Fibroblast of peridontal ligament (primary cell): ENCODE measurements at regions not wholly inside any gene's neighbourhood (a gene's known extent, or its start where the extent isn't known, plus 50 kb on each side); places are given as distances from the start of the nearest gene placed in this dataset.
"Not testable (repeated sequence)": the region's sequence is repeated elsewhere in the genome, so short reads cannot be mapped to it uniquely, and the experiment has no call there.

Source experiments
- DNase-seq: peaks from one replicate; pipeline ENCODE4 v3.0.0-alpha.2; 2010; ENCODE audit errors: extremely low read depth

DNA sequence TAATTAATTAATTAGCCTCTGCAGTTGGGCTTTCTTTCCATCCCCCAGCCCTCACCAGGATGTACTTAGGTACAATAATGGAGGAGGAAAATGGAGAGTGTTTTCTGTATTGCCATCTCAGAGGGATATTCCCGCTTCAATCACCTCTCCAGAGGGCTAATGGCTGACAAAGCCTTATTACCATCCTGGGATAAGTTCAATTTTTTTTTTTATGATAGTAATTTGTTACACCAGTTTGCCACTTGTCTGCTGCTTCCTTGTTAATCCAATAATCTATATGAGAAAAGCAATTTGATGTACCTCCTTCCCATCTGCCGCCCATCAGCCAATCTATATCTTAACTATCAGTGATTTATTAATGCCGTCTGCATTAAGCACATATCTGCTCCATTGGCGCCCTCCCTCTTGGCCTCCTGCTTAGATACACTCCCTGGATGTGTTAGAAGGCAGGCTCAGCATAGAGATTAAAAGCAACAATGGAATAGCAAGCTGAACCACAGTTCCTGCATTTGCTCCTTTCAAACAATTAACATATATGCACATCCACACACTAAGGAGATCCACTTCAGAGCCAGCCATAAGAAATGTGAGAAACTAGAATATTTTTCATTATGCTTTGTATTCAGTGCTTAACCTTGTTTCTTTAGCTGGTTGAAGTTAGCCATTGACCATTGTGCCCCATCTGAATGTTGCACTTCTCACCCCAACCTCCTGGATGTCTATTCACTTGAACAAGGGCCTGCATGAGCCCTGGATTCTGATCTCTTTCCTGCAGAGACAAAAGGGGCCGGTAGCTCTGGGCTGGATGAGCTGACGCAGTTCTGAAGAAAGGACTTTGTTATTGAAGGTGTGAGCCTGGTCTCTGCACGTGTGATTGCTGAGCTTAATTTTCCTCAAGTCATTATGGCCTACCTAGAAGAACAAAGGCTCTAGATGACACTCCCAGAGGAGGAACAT, 237.3 kb upstream of the GAP43 start:
- DNase-seq: no peak

DNA sequence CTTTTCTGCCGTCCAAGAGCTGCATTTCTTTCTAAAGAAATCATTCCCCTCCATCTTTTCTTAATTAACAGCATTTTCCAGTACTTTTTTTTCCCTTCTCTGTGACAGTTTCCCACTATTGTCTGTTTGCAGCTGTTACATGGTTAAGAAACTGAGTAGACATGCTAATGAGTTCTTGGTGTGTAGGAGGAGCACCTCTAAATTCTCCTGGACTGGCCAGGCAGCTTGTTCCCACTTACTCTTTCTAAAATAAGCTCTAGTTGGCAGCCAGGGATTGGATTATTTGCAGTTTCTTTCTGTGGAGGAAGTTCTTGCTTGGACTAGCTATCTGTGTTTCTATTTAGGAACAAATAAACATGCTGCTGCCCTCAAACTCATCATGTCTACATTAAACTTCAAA, 235.1 kb upstream of the GAP43 start:
- DNase-seq: peak; percentile 56

DNA sequence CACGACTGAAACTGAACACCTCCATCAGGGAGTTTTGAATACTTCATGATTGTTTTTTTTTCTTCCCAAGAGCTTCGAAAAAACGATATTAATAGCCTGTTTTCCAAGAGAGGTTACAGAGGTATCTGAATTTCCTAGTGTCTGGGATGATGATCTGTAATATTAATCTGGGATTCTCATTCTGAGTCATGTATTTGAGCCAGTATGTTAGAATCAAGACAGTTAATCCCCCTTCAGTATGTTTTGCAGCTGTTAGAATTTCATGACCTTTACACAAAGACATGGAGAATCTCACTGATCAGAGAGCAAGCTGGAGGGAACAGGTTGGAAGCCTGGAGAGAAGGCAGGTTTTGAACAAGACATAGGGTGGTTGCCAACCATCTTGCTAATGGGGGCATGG, 234.5 kb upstream of the GAP43 start:
- no peak for DNase-seq

DNA sequence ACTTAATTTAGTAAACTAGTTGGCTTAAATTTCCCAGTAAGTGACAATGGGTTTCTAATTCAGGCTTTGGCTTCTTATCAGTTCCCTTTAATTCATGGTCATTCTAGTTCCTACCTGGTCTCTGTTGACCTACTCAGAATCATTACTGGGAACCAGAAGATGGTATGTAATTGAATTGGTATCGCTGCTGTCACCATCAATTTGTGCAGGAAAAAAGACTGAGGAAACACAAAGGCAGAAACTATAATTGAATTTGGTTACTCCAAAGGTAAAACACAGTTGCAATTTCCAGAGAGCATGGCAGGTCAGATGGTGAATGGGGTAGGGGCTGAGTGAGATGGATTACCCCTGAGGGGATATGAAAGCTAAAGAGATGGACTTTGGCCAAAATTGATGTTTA, 226.5 kb upstream of the GAP43 start:
- no peak for DNase-seq

DNA sequence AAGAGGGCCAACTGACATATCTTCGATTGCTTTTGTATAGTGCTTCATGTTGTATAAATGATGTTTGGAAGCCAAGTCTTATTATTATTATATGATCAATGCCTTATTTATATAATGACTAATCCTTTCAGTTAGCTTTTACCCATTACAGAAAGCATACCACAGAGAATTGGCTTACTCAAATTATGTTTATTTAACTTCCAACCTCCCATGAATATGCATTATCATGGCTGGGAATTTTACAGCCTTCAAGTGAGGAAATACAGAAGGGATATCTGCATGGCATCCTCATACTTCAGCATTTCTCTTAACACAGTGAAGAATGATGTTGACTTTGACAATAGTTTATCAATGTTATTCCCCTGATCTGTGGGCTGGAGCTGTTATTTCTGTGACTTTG, 225.9 kb upstream of the GAP43 start:
- peak; percentile 79 for DNase-seq

DNA sequence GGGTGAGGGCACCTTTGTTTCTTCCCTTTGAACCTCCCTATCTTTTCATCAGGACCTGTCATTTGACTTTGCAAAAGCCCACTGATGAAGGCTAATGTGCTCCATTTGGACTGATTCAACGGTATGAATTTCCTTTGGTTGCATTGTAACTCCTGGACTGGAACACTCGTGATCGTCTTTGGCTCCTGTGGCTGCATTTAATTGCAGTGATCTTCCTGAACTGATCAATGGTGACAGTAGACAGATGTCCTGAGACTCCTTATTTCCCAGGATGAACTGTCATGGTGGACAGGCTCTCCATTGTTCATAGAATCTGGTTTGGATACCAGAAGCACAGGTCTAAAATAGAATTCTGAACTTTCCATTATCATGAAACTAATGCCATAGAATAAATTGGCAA, 224.8 kb upstream of the GAP43 start:
- no peak for DNase-seq

DNA sequence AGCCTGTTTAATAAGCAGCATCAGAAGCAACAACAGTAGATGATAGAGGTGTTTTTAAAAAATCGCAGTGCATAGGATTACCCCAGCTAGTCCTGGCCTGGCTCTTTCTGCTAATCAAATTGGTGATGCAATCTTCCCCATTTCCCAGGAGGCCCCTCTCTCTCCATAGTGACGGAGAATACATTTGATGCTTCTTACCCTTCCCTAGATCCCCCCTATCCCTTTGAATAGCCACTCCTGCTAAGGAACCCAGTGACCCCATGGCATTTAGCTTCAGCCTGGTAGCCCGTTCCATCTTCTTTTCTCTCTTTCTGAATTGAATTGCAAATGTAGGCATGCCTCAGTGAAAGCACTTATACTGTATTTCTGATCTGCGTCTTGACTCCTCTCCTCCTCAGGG, 223.6 kb upstream of the GAP43 start:
- no peak for DNase-seq

DNA sequence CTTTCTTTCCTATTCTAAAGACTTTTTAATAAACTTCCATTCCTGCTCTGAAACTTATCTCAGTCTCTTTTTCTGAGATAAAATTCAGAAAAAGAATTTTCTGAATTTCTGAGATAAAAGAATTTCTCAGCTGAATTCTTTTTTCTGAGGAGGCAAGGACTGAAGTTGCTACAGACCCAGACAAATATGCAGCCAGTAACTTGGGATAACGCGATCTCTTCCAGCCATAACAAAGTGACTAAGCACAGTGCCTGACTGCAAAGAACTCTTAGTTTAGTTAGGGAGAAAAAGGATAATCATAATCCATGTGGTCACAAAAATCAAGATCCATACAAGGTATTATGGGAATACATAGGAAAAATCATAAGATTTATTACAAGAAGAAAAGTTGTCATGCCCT, 222.0 kb upstream of the GAP43 start:
- DNase-seq: peak; percentile 91

DNA sequence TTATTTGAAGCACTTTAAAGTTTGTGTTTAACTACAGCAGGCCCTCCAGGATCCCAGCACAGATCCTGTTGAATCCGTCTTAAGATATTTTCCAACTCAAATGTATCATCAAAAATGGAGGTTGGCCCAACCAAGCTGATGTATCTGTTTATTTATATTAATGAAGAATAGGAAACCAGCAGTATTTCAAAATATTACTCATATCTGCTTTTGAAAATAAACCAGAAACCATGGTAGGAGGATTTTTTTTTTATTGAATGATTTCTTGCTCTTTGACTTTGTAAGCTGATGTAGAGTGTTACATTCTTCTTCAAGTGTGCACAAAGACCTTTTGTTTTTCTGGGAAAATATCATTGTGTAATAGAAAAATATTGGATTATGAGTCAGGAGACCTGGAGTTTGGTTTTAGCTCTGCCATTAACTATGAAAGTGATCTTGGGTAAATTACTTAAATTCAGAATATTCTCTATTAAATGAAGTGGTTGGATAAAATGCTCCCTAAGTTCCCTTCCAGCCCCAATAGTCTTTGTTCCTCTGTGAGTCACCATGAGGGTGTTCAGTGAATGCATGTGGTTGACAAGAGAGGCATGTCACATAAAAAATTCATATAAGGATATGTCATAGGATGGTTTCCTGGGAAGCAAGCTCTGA, 221.3 kb upstream of the GAP43 start:
- DNase-seq: peak; percentile 68

DNA sequence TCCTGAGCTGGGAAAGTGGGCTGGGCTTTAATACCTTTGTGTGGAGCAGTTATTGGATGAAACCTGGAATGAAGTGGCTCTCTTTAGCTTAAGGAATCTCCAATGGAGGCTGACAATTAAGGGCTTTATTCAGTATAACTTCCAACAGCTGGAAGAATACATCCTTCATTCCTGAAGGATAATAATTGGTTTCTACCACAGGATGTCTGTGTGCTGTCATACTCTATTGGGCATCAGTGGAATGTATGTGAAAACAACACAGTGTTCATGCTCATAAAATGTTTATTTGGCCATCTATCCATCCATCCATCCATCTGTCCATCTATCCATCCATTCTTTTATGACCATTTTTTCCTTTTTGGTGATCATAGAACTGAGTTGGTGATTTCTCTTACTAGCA, 220.7 kb upstream of the GAP43 start:
- no peak for DNase-seq

DNA sequence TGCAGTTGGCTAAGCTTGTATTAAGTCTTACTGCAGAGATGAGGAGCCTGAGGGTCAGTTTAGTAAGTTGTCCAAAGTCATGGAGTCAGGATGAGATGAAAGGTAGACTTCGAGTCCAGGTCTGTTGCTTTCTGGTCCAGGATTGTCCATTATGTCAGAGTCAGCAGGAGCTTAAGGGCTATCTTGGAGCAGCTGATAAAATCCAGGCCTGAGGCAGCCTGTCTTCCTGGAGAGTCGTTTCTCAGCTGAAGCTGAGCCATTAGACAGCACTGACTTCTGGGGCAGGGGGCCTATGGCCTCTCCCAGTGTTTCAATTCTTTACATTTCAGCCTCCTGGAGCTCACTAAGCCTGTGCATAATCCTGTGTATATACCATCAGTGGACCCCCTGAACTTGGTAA, 219.5 kb upstream of the GAP43 start:
- no peak for DNase-seq

DNA sequence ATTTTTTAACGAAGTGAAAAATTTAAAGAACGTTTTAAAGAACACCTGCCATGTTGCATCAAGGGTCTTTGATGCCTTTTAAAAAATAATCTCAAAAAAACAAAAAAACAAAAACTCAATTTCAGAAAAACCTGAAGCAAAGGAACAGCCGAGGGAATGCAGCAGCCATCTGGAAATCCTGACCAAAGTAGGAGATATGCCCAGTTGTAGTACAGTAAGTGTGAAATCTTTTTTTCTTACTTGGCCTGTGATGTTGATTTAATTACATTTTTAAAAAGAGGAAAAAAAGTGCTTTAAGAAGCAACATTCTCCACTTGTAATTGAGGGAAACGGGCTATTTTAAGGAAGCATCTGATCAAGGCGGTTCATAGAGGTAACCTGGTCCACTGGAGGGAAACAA, 213.7 kb upstream of the GAP43 start:
- no peak for DNase-seq

DNA sequence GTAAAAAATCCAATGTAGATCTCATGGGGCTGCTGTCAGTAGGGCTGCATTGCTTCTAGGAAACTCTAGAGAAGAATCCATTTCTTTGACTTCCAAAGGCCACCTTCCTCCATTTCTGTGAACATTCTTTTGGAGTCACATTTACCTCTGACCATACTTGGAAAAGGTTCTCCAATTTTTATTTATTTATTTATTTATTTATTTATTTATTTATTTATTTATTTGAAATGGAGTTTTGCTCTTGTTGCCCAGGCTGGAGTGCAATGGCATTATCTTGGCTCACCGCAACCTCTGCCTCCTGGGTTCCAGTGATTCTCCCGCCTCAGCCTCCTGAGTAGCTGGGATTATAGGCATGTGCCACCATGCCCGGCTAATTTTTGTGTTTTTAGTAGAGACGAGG, 208.7 kb upstream of the GAP43 start:
- not testable (repeated sequence) for DNase-seq

DNA sequence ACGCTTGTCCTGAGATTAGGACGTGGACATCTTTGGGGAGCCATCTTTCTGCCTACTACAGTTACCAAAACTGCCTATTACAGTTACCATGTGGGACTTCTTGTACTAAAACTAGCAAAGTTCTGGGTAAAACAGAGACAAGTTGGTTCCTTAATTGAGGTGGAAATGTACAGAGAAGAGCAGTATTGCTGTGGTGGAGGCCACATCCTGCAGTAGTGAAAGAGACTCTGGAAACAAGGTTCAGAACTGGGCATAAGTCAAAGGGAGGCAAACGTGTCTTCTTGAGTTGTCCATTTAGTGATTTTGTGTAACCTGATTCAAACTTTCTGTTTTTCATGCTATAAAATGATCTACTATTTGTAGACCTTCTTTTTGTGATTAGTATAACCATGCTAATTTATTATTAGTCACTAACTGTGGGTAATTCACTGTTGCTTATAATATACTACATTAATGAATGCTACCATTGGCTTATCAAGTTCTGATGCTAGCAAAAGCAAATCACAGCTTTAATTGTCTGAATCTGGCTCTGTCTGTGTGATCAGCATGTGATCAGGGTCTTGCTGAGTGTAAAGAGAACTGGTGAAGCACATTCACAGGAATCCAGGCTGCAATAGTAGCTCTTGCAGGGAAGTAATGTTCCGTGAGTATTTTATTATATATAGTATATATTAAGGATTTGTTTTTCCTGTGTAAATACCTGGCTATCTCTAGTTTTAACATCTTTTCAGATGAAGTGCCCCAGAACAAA, 207.9 kb upstream of the GAP43 start:
- DNase-seq: no peak

DNA sequence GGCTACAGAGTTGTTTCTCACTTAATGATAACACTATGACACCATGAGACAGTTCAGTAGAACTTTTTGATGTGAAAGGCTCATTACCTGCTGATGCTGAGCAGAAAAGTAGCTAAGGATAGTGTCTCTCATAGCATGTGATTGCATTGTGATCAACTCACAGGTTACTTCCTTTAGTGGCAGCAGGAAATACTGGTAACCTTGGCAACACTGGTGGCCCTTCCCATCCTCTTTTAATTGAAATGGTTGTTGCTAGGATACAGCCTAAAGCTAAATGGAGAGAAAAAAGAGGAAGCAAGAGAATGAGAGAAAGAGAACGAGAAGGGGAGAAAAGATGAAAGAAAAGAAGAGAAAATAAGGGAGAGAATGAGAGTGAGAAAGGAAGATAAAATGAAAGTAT, 204.7 kb upstream of the GAP43 start:
- no peak for DNase-seq

DNA sequence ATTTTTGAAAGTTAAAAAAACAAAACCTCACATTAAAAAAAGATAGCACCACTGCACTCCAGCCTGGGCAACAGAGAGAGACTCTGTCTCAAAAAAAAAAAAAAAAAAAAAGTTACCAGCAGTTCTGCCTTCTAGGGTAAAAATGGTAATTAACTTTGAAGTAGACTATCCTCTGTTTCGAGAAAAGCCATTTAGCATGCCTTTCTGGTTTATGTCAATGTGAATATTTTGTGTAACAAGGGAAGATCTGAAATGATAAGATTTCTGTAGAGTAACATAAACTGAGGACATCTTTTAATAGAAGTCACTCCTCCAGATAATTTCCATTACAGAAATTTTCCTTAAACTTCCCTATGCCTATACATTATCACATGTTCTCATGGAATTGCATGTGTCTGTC, 203.2 kb upstream of the GAP43 start:
- DNase-seq: no peak

DNA sequence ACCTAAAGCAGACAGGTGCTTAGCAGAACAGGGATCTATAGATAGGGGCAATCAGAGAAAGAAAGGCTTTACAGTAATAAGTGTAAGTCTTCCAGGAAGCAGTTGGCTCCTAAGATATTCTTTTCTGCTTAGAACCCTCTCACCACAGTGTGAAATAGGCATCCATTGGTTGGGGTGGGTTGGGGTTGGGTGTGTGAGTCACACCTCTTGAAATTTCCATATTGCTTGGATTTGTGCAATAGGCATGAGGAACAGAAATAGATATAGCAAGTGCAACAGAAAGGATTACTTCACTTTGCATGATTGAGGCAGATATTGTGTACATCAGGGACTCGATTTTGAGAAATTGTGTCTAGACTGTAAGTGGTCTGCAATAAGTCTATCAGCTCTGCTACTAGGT, 200.1 kb upstream of the GAP43 start:
- DNase-seq: peak; percentile 23

DNA sequence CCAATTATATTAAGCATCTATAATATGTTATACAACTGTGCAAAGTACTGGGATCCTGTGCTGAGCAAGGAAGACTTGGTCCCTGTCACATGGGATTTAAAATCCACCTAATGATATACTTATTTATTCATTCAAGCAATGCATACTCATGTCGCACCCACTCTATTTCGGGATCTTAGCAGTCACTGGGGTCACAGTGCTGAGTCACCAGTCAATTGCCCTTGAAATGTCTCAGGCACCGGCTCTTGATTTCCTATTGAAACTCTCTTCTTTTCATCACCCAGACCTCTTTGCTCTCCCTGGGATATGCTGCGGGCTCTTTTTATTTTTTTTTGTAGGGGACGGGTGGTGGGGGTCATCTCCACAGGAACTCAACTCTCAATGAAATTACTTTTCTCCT, 194.5 kb upstream of the GAP43 start:
- no peak for DNase-seq

DNA sequence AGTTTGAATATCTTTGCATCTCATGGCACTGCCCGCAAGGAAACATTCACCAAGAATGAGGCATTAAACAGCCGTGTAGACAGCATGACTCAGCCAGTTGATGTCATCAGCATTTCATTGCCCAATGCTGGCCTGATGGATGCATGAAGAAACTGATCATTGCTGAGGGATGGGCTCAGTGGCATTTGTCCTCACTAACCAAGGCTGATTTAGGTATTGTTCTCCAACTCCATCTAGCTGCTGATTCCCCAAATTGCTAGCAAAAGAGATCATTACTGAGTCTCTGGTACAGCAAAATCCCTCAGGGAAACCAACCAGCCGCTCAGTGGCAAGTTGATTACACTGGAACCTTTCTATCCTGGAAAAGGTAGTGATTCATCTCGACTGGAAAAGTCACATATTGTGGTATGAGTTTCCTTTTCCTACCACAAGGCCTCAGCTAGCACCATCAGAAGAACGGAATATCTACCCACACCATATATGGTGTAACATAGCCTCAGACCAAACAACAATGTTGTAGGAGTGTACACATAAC, 186.5 kb upstream of the GAP43 start:
- DNase-seq: peak; percentile 98

DNA sequence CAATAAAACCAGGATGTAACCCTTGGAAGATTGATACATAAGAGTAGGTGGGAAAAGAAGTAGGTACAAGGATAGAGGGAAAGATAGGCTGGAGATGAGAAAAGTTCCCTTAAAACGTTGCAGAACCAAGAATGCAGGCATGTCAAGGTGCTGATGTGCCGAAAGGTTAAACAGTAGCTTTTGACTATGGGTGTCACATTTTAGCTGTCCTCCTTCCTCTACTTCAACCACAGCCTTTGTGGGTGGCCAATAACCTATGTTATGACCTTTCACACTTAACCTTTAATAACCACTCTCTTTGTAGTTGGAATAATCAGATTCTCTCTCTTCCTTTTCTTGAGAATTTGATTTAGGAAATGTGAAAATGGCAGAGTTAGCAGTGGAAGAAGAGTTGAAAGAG, 184.5 kb upstream of the GAP43 start:
- DNase-seq: no peak

DNA sequence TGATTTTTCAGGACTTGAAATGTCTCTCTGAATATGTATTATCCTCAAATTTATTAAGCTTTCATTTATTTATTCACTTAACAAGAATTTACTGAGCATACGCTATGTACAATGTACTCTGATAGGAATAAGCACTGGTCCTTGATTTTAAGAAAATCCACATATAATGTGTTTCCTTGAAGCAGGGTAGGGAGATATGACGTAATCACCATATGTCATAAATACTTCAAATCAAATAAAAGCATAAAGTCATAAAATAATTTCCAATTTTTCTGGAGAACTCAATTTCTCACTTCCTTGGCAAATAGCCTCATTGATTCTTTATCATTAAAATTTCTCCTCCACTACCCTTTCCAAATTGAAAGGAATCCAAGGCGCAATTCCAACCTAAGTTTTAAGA, 177.8 kb upstream of the GAP43 start:
- DNase-seq: no peak

DNA sequence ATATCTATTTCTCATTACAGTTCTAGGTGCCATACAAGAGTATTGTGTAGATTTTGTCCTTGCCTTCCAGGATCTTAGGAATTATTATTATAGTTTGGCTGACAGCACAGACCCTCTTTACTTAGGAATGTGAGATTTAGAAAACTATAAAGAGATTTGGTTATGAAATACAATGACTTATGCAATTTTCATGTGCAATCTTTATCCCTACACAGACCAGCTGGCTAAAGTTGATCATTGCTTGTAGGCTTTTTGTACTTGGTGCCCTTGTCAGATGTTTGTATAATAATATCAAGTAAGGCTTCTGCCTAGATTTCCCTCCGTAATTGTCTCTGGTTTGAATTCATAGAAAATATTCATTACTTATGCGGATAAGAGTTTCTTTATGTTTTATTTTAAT, 174.5 kb upstream of the GAP43 start:
- DNase-seq: peak; percentile 56
